Muscle of leg (tissue), 3 donors: ENCODE measurements at regions not wholly inside any gene's neighbourhood (a gene's known extent, or its start where the extent isn't known, plus 50 kb on each side); places are given as distances from the start of the nearest gene placed in this dataset.

Source experiments
- DNase-seq: peaks from one replicate; pipeline ENCODE4 v3.0.0; 2013
- H3K27ac ChIP-seq: one replicate; pipeline ENCODE4 v1.5.1; 2013; ENCODE audit warnings: mild to moderate bottlenecking, low read length, control low read depth
- H3K27me3 ChIP-seq: one replicate; pipeline ENCODE4 v1.6.1; 2013; ENCODE audit warnings: low read length; ENCODE audit not compliant: control insufficient read depth, insufficient read depth
- H3K36me3 ChIP-seq: one replicate; pipeline ENCODE4 v1.6.1; 2013; ENCODE audit warnings: low read length; ENCODE audit not compliant: control insufficient read depth, insufficient read depth
- H3K4me1 ChIP-seq: one replicate; pipeline ENCODE4 v1.6.1; 2013; ENCODE audit warnings: low read length; ENCODE audit not compliant: control insufficient read depth, insufficient read depth
- H3K4me3 ChIP-seq: one replicate; pipeline ENCODE4 v1.5.1; 2013; ENCODE audit warnings: low read length, control low read depth
- H3K9me3 ChIP-seq: replicated peaks from 2 replicates; pipeline ENCODE4 v1.6.1; 2013; ENCODE audit warnings: low read depth, low read length; ENCODE audit not compliant: control insufficient read depth
- WGBS: methylation state at CpG from one replicate; pipeline ENCODE4 v1.1.5; 2013; ENCODE audit warnings: missing lambda C conversion rate; ENCODE audit not compliant: insufficient coverage; 5-methylcytosine and 5-hydroxymethylcytosine counted together

DNA sequence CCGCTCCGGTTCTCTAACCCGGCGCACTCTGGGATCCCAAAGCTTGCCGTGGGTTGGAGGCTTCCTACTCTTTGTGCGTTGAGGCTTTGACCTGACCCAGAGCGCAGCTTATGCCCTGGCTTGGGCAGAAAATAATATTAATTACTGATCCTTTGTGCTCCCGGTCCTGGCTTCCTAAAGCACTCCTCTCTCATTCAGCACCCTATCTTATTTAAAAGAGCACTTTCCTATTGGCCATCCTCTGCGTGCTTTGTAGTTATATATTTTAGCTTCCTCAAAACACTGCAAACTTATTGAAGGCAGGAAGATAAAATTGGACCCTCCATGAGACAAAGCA lies 466.0 kb downstream of the XPNPEP1 start:
- H3K9me3 ChIP-seq: no peaks in the 10 kb centered on the region
- no peak overlapping the region for H3K4me3 ChIP-seq
- peaks cover 2% of the 10 kb centered on the region for H3K4me1 ChIP-seq
- H3K27ac ChIP-seq: no peak overlapping the region
- DNase-seq: no peak
- 0% methylated on average over 6 of the region's 9 CpGs for WGBS
- H3K36me3 ChIP-seq: no peaks in the 10 kb centered on the region
- peaks cover 27% of the 10 kb centered on the region for H3K27me3 ChIP-seq

DNA sequence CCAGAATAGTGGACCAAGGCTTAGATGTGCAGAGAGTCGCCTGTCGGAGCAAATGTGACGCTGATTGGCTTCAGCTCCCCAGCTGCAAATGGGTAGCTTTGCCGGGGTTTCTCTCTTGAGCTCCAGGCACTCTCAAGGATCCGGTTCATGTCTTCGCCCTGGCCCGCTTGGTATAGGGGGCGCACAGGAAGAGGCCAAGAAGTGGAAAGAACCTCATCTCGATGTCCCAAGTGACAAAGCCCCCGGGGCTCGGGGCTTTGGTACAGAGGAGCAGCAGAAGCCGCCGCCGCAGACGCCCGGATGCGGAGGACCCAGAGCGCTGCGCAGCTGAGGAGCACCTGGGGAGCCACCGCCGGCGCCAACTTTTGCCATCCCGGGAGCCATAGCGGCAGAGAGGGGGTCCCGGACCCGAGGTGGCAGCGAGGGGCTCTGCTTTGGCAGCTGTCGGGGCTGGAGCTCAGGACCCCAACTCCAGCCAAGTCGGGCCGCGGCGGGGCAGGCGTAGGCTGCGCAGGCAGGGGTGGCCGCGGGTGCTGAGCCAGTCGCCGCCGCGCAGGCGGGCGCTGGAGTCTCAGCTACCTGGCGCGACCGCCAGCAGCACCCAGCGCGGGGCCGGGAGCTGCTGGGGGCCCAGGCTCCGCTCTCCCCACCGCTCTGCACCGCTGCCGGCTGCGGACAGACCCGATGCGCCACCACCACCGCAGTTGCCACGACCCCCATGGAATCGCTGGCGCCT lies 466.6 kb downstream of the XPNPEP1 start:
- Histone ChIP-seq H3K36me3 (no peaks in the 10 kb centered on the region), H3K27ac (no peak overlapping the region), H3K27me3 (peaks cover 27% of the 10 kb centered on the region), H3K4me3 (no peak overlapping the region), H3K4me1 (peaks cover 2% of the 10 kb centered on the region), H3K9me3 (no peaks in the 10 kb centered on the region)
- DNase-seq: no peak
- WGBS: under 1% methylated on average over 58 of the region's 59 CpGs

DNA sequence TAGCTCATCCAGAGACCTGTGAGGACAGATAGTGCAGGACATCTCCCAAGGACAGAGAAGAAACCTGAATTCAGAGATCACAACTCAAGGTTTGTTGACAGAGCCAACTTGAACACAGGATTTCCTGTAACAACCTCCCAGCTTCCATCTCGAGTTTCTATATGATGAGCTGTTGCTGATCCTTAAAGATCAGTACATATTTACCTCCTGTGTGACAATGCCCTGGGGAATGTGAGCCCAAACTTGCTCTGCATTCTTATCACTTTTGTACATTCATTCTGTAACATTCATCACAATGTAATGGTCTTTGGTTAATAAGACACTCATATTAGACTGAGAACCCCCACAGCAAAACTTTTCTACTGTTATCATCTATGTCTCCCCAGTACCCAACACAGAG lies 468.6 kb downstream of the XPNPEP1 start:
- DNase-seq: no peak
- H3K4me3 ChIP-seq: no peak overlapping the region
- peaks cover 2% of the 10 kb centered on the region for H3K4me1 ChIP-seq
- no peaks in the 10 kb centered on the region for H3K9me3 ChIP-seq
- no CpG with 5 or more reads among the region's 1 CpG for WGBS
- H3K27me3 ChIP-seq: peaks cover 27% of the 10 kb centered on the region
- H3K36me3 ChIP-seq: no peaks in the 10 kb centered on the region
- H3K27ac ChIP-seq: no peak overlapping the region

DNA sequence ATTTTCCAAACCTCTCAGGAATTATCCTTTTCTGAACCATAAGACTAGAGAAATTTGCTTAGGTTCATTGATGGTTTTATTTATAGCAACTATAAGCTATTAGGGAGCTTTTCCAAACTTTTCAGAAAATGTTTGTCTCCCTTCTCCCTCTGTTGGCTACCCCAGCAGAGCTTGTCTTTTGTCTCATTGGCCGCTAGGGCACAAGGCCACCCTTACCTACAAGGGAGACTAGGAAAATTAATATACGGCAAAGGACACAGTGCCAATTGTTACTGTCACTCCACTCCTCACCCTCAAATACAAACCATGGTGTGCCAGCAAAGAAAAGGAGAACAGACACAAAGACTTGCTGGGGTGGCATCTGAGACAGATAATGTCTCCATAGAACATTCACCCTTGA lies 471.4 kb downstream of the XPNPEP1 start:
- Histone ChIP-seq H3K36me3 (no peaks in the 10 kb centered on the region), H3K9me3 (no peaks in the 10 kb centered on the region), H3K27ac (no peak overlapping the region), H3K4me3 (no peak overlapping the region), H3K27me3 (peaks cover 17% of the 10 kb centered on the region), H3K4me1 (no peaks in the 10 kb centered on the region)
- WGBS: 100% methylated on average over 2 of the region's 2 CpGs
- no peak for DNase-seq

DNA sequence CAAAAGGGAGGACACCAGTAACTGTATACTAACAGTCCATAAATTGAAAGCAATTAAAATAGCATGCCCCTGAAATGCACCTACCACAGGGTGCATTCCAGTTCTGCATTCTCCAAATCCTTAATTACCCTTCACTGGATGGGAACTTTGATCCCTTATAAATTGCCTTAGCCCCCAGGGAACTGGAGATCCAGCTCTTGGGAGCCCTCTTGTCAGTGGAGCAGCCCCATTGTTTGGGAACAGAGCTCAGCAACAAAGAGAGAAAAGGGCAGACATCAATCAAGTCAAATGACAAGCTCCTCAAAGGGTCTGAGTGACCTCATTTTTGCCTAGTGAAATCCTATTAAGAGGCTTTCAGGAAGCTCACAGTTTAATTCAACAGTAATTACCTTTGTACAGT lies 472.6 kb downstream of the XPNPEP1 start:
- no peaks in the 10 kb centered on the region for H3K4me1 ChIP-seq
- peaks cover 5% of the 10 kb centered on the region for H3K27me3 ChIP-seq
- no peaks in the 10 kb centered on the region for H3K9me3 ChIP-seq
- H3K27ac ChIP-seq: no peak overlapping the region
- H3K4me3 ChIP-seq: no peak overlapping the region
- no peaks in the 10 kb centered on the region for H3K36me3 ChIP-seq
- no peak for DNase-seq

DNA sequence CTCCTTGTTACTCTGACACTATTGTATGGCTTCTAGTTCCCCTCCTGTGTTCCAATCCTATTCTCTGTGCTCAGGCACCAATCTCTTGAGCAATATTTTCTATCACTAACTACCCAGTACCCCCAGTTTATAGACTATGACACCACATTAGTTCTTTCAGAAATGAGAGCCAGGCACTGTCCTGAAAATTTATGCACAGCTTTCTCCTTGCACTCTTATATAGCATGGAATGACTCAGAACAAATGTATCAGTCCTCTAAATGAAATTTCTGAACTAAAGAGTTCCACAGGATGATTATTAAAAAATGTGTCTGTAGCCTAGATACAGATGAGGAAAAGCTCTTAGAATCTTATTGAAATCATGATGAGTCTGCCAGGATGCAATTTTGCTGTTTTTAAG lies 489.9 kb downstream of the XPNPEP1 start:
- Histone ChIP-seq H3K4me3 (no peak overlapping the region), H3K36me3 (no peaks in the 10 kb centered on the region), H3K27me3 (no peaks in the 10 kb centered on the region), H3K4me1 (no peaks in the 10 kb centered on the region), H3K9me3 (no peaks in the 10 kb centered on the region), H3K27ac (no peak overlapping the region)
- DNase-seq: peak; percentile 61

DNA sequence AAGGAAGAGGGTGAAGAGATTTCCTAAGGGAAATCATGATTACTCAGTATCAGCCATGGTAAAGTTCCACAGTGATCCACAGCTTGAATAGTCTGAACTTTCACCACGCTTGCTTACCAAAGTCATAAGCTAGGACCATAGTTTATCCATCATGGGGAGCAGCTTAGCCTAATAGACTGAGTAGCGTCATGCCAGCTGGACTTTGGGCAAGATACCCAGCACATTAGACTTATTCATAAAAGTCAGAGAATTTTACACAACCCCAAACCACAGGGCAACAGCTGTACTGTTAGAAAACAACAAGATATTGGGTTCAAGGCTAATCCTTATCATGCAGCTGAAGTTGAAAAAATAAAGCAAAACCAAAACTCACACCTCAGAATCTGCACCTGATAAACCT lies 491.0 kb downstream of the XPNPEP1 start:
- no peaks in the 10 kb centered on the region for H3K36me3 ChIP-seq
- H3K4me1 ChIP-seq: no peaks in the 10 kb centered on the region
- H3K9me3 ChIP-seq: no peaks in the 10 kb centered on the region
- no peaks in the 10 kb centered on the region for H3K27me3 ChIP-seq
- no peak for DNase-seq
- H3K4me3 ChIP-seq: no peak overlapping the region
- H3K27ac ChIP-seq: no peak overlapping the region
- 90% methylated on average over 1 of the region's 2 CpGs for WGBS

DNA sequence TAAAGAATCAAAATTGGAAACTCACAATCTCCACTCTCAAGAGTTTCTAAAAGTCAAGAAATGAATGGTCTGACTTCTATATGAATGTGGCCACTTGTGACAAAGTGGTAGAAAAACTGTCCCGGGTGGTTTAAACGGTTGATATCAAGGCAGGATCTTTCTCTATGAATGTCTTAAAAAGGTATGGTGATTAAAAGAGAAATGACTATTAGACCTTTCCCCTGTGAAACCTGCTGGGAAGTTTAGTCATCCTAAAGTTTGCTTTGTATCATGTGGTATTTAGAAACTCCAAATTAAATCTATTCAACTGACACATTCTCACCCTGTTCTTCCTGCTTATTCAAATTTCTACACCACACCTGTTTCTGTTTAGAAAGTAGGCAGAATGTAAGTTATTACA lies 492.5 kb downstream of the XPNPEP1 start:
- no peaks in the 10 kb centered on the region for H3K9me3 ChIP-seq
- WGBS: 93% methylated on average over 2 of the region's 2 CpGs
- H3K4me1 ChIP-seq: no peaks in the 10 kb centered on the region
- H3K36me3 ChIP-seq: no peaks in the 10 kb centered on the region
- H3K27me3 ChIP-seq: no peaks in the 10 kb centered on the region
- no peak for DNase-seq
- no peak overlapping the region for H3K4me3 ChIP-seq
- no peak overlapping the region for H3K27ac ChIP-seq

DNA sequence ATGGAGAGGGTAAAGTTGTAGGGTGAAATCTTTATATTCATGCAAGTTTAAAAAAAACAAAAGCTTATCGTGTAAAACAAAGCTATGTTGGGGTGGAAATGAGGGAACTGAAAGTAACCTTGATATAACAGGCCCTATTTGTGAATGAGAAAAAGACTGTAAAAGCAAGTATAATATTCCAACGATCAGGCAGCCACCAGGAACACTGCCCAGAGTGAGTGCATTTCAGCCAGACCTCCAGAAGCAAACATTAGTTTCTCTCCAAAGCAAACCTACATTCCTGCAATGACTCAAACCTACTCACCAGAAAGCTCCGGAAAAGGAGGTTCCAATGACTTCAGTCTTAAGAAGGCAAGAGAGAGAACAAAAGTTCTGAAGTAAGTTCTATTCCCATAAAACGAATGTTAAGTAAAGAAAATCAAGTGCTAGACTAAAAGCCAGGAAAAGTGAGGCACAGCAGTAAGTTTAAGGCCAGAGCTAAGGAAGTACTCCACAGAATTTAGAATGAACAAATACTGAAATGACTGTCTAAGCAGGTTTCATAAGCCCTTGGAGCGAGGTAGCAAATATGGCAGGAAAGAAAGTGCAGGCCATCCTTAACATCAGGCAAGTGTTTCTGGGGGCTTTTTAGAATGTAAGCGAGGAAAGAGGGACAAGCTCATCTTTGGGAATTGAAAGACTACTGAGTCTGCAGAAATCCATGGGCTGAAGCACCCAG lies 493.1 kb downstream of the XPNPEP1 start:
- no peaks in the 10 kb centered on the region for H3K36me3 ChIP-seq
- 90% methylated on average over 2 of the region's 6 CpGs for WGBS
- H3K4me1 ChIP-seq: no peaks in the 10 kb centered on the region
- no peak overlapping the region for H3K4me3 ChIP-seq
- H3K27ac ChIP-seq: no peak overlapping the region
- peak; percentile 70 for DNase-seq
- no peaks in the 10 kb centered on the region for H3K9me3 ChIP-seq
- H3K27me3 ChIP-seq: no peaks in the 10 kb centered on the region

DNA sequence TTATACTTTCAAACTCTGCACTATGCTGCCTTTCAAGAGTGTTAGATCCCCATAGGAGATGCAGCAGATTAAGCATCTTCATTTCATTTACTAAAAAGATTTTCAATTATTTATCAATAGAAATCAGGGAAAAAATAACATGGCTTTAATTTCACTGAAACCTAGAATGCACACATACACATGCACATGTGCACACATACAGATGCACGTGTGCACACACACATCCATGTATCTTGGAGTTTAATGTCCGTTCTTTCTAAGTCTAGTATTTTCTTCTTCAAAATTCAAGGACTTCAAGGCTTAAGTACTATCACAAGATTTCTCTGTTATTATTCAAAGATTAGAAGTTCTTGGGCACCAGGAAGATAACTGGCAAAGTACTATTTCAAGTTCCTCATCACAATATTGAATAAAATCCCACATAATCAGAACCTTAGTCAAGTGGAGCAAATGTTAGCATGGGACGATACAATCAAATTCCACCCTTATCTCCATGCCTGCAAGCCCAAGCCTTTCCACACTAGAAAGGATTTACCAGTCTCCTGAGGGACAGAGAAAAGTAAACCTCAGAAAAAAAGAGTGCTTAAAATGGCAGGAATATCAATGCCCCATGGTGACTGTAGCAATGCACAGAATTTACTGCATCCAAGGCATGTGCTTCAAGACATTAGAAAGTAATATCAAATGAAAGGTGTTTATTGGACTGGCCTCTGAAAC lies 494.4 kb downstream of the XPNPEP1 start:
- Histone ChIP-seq H3K4me3 (no peak overlapping the region), H3K27ac (no peak overlapping the region), H3K9me3 (no peaks in the 10 kb centered on the region), H3K36me3 (no peaks in the 10 kb centered on the region), H3K4me1 (no peaks in the 10 kb centered on the region), H3K27me3 (no peaks in the 10 kb centered on the region)
- DNase-seq: no peak
- WGBS: no CpG with 5 or more reads among the region's 3 CpGs
